HG03175 (cell line): ENCODE measurements at regions not wholly inside any gene's neighbourhood (a gene's known extent, or its start where the extent isn't known, plus 50 kb on each side); places are given as distances from the start of the nearest gene placed in this dataset.
"Not testable (repeated sequence)": the region's sequence is repeated elsewhere in the genome, so short reads cannot be mapped to it uniquely, and the experiment has no call there.

ENCODE experiments used
- ATAC-seq: cut with Tn5 transposase; IDR thresholded peaks from one replicate; pipeline ENCODE4 v1.9.1; 2021; ENCODE audit warnings: mild to moderate bottlenecking, moderate library complexity; ENCODE audit not compliant: unreplicated experiment

GRCh38 chr6:27633221-27633688 is 160.3 kb upstream of the ZNF184 start:
- ATAC-seq, result not testable (repeated sequence)

DNA sequence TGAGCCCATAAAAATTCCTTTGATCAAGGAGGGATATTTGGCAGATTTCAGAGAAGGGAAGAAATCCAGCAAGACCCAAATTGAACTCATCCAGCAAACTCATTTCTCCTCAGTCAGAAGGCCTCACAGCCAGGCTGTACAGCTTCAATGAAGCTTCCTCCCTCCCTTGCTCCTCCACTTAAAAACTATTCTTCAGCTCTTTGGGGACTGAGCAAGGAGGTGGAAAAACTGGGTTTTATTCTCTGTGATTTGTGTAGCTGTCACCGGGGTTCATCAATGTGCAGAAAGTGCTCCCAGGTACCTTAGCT is 158.7 kb upstream of the ZNF184 start:
- no peak for ATAC-seq

DNA sequence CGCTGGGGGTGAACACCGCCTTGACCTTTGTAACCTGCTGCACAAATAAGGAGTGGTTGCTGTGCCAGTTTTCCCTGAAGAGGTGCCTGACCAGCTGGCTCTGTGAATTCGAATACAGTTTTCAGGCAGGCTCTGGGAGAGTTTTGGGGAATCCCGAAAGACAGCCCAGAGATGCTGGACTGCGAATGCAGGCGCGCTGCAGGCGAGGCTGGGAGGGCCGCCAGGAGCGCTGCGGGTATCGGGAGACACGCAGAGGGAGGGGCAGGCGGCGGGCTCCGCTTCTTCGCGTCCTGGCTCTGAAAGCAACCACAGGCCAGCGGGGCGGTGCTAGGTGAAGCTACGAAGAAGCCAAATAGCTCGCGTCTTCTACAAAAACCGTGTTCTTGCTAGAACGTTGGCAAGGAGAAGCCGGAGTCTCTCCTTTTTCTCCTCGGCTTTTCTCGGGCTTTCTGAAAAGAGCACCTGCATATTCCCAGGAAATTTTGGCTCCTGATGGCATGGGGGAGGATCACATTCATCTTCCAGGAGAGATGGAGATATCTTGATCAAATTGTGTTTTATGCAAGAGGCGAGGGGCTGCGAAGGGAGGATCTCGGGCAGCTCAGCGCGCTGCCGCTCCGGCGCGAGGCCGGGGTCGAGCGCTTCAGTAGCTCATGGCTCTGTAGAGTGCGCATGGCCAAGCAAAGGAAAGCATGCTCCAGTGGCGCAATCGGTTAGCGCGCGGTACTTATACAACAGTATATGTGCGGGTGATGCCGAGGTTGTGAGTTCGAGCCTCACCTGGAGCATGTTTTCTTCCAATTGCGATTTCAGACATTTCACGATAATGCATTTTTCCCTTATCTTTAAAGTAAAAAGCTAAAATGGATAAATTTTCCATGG is 158.1 kb upstream of the ZNF184 start:
- ATAC-seq, result no peak

DNA sequence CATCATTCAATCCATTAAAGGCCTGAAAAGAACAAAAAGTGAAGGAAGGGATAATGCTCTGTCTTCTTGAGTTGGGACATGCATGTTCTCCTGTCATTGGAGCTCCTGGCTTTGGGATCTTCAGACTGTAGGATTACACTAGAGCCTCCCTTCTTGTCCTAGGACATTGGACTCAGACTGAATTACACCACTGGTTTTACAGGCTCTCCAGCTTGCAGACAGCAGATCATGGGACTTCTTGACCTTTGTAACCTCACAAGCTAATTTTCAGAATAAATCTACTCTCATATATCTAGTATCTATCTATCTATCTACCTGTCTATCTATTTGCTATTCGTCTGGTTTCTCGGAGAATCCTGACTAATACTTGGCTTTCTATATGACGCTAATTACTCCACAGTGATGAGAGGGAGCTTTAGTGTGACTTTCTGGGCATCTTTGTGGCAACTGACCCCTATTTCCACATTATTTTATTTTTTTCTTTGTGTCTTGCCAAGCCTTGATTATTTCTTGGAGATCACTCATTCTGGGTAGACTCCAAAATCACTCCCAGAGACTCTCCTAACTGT is 151.9 kb upstream of the ZNF184 start:
- ATAC-seq, result no peak

- ATAC-seq, result no peak
Measured at GRCh38 chr6:27623103-27623502, 150.2 kb upstream of the ZNF184 start.

DNA sequence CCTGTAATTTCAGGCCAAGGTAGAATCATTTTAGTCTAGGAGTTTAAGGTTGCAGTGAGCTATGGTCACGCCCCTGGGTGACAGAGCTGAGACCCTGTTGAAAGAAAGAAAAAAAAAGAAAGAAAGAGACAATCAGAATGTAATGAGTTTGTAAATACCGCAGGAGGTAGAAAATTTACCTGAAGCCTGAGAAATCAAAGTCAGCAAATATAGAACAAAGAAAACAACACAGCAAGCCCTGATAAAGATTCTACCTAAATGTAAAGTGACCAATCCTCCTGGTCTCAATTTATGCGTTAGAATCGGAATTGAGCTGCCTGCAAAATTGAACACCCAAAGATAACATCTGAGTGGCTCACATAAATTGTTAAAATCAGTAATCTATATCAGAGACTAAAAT is 146.5 kb upstream of the ZNF184 start:
- no peak for ATAC-seq

DNA sequence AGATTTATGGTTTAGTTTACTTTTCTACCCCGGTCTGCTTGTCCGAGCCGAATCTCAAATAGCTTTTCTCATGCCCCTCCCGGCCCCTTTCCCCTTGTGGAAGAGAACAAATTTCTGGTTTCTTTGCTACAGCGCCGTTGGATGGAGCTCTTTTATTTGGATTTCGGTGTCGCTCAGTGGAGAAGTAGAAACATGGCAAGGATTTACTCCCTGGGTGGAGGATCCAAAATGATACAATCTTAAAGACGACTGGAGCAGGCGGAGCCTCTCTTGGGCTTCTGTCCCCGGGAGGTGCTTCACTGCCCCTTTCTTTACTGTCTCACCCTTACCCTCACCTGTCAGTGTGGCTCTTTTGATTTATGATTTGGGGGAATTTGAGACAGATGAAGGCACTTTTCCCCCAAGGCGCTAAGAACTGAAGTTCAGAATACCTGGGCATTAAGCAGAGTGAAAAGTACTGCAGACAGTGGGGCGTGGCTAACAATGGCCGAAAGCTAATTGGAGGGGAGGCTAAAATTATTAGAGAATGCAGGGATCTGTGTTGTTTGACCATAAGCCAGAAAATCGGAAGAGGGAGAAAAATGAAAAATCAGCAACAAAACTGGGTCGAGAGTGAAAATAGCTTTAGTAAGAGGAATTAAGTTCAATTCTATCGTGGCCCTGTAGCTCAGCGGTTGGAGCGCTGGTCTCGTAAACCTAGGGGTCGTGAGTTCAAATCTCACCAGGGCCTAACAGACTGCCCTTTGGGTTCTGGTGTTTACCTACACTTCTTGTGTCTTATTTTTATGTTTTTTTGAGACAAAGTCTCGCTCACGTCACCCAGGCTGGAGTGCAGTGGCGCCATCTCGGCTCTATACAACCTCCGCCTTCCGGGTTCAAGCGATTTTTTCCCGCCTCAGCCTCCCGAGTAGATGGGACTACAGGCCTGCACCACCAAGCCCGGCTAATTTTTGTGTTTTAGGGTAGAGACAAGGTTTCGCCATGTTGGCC is 145.1 kb upstream of the ZNF184 start:
- ATAC-seq, result no peak

DNA sequence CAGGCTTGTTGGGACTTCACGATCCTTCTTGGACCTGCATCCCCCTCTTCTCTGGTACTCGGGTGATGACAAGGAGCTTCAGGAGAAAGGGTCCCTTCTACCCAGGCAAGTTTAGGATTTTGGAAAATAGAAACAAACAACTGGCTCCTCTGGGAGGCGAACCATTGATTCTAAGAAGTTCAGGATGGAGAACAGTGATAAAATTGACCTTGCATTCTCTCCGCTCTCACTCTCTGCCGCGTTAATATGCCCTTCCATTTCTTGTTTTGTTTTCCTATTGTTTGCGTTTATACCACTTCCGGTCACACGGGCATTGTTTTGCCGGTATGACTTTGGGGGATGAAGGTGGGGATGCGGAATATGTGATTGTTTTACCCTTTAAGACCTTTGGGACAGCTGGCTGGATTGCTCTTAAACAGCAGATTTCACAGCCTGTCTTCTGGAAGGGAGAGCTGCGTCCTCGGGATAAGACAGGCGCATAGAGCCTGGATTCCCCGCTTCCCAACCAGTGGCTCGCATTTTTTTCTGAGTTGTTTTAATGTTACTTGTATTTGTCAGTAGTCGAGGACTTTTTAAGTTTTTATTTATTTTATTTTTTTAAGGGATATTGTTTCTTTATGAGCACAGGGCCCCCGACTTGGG is 144.3 kb upstream of the ZNF184 start:
- ATAC-seq, result no peak

DNA sequence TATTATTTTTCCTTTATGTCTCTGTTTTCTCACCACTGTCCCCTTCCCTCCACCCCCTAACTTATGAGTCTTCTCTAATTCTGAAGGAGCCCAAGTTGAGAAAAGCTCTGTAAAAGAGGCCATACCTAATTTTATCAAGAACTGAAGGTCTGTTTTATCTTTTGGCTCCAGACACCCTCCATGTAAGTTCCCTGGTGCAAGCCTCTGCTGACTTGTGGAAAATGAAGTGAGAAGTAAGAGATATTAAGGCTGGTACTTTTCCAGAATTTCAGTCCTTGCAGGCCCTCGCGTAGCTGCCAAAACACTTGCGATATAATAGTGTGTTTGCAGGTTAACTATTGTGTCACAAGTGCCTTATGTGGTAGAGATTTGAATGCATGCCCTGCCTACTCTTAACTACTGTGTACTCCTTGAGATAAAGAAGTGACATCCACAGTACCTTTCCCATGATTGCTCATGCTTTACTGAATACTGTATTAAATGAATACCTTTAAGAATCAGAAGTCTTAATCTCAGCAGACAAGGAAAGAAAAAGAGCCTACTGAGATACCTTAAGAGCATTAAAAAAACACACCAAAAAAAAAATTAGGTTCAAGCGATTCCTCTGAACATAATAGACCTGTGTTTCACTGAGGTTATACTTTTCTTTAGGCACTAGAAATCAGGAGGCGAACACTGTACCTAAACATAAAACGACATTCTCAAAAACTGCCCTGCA is 143.6 kb upstream of the ZNF184 start:
- ATAC-seq, result no peak

- no peak for ATAC-seq
Measured at GRCh38 chr6:27611451-27611850, 138.5 kb upstream of the ZNF184 start.

DNA sequence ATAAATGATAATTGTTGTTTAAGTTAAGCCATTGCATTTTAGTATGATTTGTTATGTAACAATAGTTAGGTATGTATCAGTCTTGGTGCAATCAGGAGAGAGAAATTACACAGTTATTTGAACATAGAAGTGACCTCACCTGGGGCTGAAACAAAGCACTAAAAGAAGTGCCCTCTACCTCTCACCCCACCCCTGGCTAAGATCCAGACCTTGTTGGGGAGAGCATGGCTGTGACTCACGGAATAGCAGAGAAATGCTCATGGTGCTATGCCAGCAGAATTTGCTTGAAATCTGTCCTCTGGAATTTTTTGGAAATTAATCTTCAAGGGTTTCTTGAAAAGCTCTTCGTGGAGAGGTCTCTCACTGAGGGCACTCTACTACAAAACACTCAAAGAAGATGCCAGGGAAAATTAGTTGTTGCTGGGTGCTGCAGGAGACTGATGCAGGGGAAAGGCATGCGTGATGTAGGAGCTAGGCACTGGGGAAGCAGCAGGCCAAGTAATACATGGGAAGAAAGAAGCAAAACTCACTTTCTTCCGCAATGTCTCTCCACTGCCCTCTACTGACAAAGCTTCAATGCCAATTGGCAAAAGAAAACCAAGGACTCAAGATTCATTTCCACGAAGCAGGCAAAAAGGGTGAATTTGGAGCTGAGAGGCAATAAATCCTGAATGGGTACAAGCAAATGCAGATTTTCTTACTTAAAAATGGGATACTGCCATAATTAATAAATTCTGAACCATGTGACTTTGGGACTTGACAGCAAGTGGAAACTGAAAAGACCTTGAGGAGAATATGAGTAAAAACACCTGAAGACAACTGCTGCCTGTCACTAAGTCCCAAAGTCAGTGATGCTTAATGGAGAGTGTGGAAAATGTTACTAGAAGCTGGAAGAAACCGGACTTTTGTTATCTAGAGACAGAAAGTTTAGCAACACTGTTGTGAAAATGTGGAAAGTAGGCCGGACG is 136.3 kb upstream of the ZNF184 start:
- no peak for ATAC-seq

GRCh38 chr6:27605401-27606342 is 132.8 kb upstream of the ZNF184 start:
- ATAC-seq, result no peak

GRCh38 chr6:27604986-27605385 is 132.1 kb upstream of the ZNF184 start:
- no peak for ATAC-seq

DNA sequence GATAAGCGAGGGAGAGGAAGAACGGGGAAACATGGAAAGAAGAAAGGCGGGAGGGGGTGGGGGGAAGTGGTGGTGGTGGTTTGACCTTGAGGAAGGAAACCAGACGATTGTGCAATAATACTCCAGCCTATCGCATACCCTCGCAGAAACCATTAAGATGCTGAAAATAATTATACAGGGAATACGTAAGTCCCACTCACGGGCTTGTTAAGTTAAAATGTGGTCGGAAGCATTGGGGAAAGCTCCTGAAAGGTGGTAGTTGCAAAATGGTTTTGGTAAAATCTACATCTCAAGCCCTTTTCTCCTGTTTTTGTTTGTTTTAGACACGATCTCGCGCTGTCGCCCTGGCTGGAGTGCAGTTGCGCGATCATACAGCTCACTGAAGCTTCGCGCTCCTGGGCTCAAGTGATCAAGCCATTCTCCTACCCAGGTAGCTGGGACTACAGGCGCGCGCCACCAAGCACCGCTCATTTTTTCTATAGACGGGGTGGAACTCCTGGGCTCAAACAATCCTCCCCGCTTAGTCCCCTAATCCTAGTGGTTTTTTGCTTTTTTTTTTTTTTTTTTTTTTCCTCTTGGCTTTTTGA is 128.9 kb upstream of the ZNF184 start:
- ATAC-seq, result no peak

- no peak for ATAC-seq
Measured at GRCh38 chr6:27599859-27600532, 127.1 kb upstream of the ZNF184 start.

- ATAC-seq, result not testable (repeated sequence)
Measured at GRCh38 chr6:27597031-27597567, 124.2 kb upstream of the ZNF184 start.

GRCh38 chr6:27593861-27594260 is 121.0 kb upstream of the ZNF184 start:
- no peak for ATAC-seq
